PC-3 (cell line): ENCODE measurements at regions not wholly inside any gene's neighbourhood (a gene's known extent, or its start where the extent isn't known, plus 50 kb on each side); places are given as distances from the start of the nearest gene placed in this dataset.

Experiments
- ATAC-seq: fragments of 200-7000 bp; cut with Tn5 transposase; 2 replicates; pipeline ENCODE4 v1.9.1; 2020; ENCODE audit warnings: mild to moderate bottlenecking, moderate library complexity
- BruUV-seq: library from RNA; stranded (reverse); fragments of 400-500 nt; replicated peaks from 2 replicates; lab custom pipeline; 2021; lab: Mats Ljungman, UMichigan
- CTCF ChIA-PET: fragments of 300-600 bp; sonication (Branson Sonifier 250); formaldehyde crosslinking; loops from one replicate; lab custom pipeline; 2022; ENCODE audit warnings: antibody characterized with exemption; lab: Charles Lee
- POLR2A ChIA-PET: fragments of 300-600 bp; sonication (Branson Sonifier 250); formaldehyde crosslinking; loops from one replicate; lab custom pipeline; 2022; ENCODE audit warnings: antibody characterized with exemption; ENCODE audit not compliant: unreplicated experiment; lab: Charles Lee
- DNase-seq: peaks from one replicate; pipeline ENCODE4 v3.0.0-alpha.2; 2015
- H2AFZ ChIP-seq: fragments of 300-600 bp; sonication (generic); 2 replicates; pipeline ENCODE4 v1.6.0; 2016; ENCODE audit warnings: antibody characterized with exemption, low read length
- H3F3A ChIP-seq: fragments of 300-600 bp; sonication (generic); one replicate; pipeline ENCODE4 v1.6.0; 2017; ENCODE audit warnings: antibody characterized with exemption, low read length, control low read depth, mild to moderate bottlenecking; ENCODE audit not compliant: unreplicated experiment
- H3K27ac ChIP-seq: fragments of 300-600 bp; sonication (generic); 2 replicates; pipeline ENCODE4 v1.5.1; 2016; ENCODE audit warnings: mild to moderate bottlenecking, low read length
- H3K27me3 ChIP-seq: fragments of 300-600 bp; sonication (generic); 2 replicates; pipeline ENCODE4 v1.6.1; 2016; ENCODE audit warnings: low read length, mixed read lengths
- H3K36me3 ChIP-seq: fragments of 300-600 bp; sonication (generic); 2 replicates; pipeline ENCODE4 v1.6.1; 2016; ENCODE audit warnings: low read depth, mixed run types, low read length, mixed read lengths
- H3K4me1 ChIP-seq: fragments of 300-600 bp; sonication (generic); 2 replicates; pipeline ENCODE4 v1.5.1; 2016; ENCODE audit warnings: low read length; ENCODE audit not compliant: insufficient read depth
- H3K4me2 ChIP-seq: fragments of 300-600 bp; sonication (generic); 2 replicates; pipeline ENCODE4 v1.6.0; 2016; ENCODE audit warnings: low read length
- H3K4me3 ChIP-seq: fragments of 300-600 bp; sonication (generic); 2 replicates; pipeline ENCODE4 v1.5.1; 2016; ENCODE audit warnings: mild to moderate bottlenecking, low read length, mixed read lengths
- H3K79me2 ChIP-seq: fragments of 300-600 bp; sonication (generic); 2 replicates; pipeline ENCODE4 v1.6.1; 2017; ENCODE audit warnings: low read length, mixed read lengths
- H3K9ac ChIP-seq: fragments of 300-600 bp; sonication (generic); 2 replicates; pipeline ENCODE4 v1.6.0; 2016; ENCODE audit warnings: mild to moderate bottlenecking, low read length
- H3K9me2 ChIP-seq: fragments of 300-600 bp; sonication (generic); replicated peaks from 2 replicates; pipeline ENCODE4 v1.6.1; 2016; ENCODE audit warnings: mixed run types, low read length, mixed read lengths
- H3K9me3 ChIP-seq: fragments of 300-600 bp; sonication (generic); 2 replicates; pipeline ENCODE4 v1.6.1; 2016; ENCODE audit warnings: low read length, mixed read lengths
- H4K20me1 ChIP-seq: fragments of 300-600 bp; sonication (generic); 2 replicates; pipeline ENCODE4 v1.6.1; 2016; ENCODE audit warnings: low read length, mixed read lengths
- EZH2 ChIP-seq: fragments of 300-600 bp; sonication (generic); IDR thresholded peaks from one replicate; pipeline ENCODE4 v1.6.1; 2017; ENCODE audit warnings: antibody characterized with exemption, mild to moderate bottlenecking, low read length; ENCODE audit not compliant: unreplicated experiment
- EZH2phosphoT487 ChIP-seq: fragments of 300-600 bp; sonication (generic); IDR thresholded peaks from 2 replicates; pipeline ENCODE4 v1.6.1; 2018; ENCODE audit warnings: mild to moderate bottlenecking, antibody characterized with exemption, low read length, borderline replicate concordance
- intact Hi-C: fragments of 100-400 bp; cut with micrococcal nuclease; formaldehyde crosslinking; loops from 2 replicates; pipeline ENCODE4 v1.9.0; 2023
- TF ChIP-seq, protein P1 (sequence below): fragments of 300-600 bp; sonication (generic); conservative IDR thresholded peaks from 2 replicates; pipeline ENCODE4 v1.5.1; 2017; ENCODE audit warnings: antibody characterized with exemption, low read depth, mild to moderate bottlenecking, low read length

DNA sequence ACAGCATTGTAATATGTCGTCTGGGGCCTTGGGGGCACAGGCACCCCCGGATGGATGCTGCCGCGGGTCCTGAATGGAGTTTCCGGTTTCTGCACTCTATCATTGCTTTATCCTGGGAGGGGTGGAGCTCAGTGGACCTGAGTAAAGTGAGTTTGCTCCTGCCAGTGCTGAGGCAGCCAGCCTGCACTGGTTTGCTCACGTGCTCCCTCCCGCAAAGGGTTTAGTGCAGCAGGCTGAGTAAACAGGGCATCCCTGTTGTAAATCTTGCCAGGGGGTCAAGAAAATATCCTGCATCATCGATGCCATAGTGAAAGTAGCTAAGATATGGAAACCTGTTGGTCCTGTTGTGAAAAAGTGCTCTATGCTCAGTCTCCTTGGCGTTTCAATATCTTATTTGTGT is 85.6 kb upstream of the BRINP3 start:
- Histone ChIP-seq H3K9me3 (no peaks in the 10 kb centered on the region), H3K27me3 (peaks cover 15% of the 10 kb centered on the region), H3K4me1 (no peaks in the 10 kb centered on the region), H2AFZ (no peak overlapping the region), H3F3A (no peaks in the 10 kb centered on the region), H3K4me2 (no peak overlapping the region), H3K9ac (no peak overlapping the region), H3K4me3 (no peak overlapping the region), H4K20me1 (no peaks in the 10 kb centered on the region), H3K36me3 (no peaks in the 10 kb centered on the region), H3K27ac (no peak overlapping the region), H3K9me2 (no peaks in the 10 kb centered on the region), H3K79me2 (no peaks in the 10 kb centered on the region)
- BruUV-seq = no TSS peak
- ATAC-seq (no peak), DNase-seq (no peak)
- TF ChIP-seq, protein P1, sequence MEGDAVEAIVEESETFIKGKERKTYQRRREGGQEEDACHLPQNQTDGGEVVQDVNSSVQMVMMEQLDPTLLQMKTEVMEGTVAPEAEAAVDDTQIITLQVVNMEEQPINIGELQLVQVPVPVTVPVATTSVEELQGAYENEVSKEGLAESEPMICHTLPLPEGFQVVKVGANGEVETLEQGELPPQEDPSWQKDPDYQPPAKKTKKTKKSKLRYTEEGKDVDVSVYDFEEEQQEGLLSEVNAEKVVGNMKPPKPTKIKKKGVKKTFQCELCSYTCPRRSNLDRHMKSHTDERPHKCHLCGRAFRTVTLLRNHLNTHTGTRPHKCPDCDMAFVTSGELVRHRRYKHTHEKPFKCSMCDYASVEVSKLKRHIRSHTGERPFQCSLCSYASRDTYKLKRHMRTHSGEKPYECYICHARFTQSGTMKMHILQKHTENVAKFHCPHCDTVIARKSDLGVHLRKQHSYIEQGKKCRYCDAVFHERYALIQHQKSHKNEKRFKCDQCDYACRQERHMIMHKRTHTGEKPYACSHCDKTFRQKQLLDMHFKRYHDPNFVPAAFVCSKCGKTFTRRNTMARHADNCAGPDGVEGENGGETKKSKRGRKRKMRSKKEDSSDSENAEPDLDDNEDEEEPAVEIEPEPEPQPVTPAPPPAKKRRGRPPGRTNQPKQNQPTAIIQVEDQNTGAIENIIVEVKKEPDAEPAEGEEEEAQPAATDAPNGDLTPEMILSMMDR = no peak
- no peak for TF ChIP-seq EZH2phosphoT487
- TF ChIP-seq EZH2 = no peak
- CTCF ChIA-PET = no interaction called here
- intact Hi-C loops = no loop called here
- POLR2A ChIA-PET = no interaction called here

DNA sequence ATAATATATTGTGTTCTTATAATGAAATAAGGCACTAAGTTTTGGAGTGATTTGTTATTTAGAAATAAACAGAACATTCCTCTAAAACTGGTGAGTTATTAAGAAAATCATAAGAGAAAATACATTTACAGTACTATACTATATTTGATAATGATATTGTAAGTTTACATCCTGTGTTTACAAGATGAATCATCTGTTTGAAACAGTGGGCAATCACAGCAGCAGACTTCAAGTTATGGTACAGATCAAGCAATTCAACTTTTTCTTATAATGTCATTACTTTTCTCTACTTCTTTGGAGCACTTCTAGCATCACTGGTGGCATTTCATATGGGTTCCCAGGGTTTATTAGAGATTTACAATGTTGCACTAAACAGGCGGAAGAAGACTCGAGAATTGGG is 86.5 kb upstream of the BRINP3 start:
- Histone ChIP-seq H3K27me3 (peaks cover 19% of the 10 kb centered on the region), H3K36me3 (no peaks in the 10 kb centered on the region), H3K9me2 (no peaks in the 10 kb centered on the region), H3K9ac (no peak overlapping the region), H3K4me1 (no peaks in the 10 kb centered on the region), H2AFZ (no peak overlapping the region), H4K20me1 (no peaks in the 10 kb centered on the region), H3K9me3 (no peaks in the 10 kb centered on the region), H3K27ac (no peak overlapping the region), H3K79me2 (no peaks in the 10 kb centered on the region), H3F3A (no peaks in the 10 kb centered on the region), H3K4me3 (no peak overlapping the region), H3K4me2 (no peak overlapping the region)
- BruUV-seq = no TSS peak
- ATAC-seq = peak; percentile 93
- ChIA-PET CTCF (no interaction called here), POLR2A (no interaction called here)
- intact Hi-C loops = no loop called here
- TF ChIP-seq EZH2phosphoT487 (no peak), EZH2 (no peak)
- TF ChIP-seq, protein P1 = no peak
- DNase-seq = no peak

DNA sequence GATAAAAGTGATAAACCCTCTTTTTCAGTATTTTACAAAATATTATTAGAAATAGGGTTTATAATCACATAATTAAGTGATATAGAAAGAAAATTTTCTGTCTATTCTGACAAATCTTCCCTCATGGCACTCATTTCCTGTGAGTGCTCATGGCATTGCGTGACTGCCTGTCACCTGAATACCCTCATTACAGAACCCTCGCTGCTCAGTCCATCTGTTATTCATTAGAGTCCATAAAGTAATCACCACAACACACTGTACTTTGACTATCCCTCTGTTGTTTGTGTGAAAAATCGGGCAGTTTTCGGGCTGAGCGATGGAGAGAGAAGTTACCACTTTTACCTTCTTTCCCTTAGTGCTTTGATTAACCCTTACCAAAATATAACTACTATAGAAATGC is 100.4 kb upstream of the BRINP3 start:
- Histone ChIP-seq H3K4me3 (no peak overlapping the region), H3K27me3 (peaks cover 44% of the 10 kb centered on the region), H3F3A (no peaks in the 10 kb centered on the region), H3K4me1 (no peaks in the 10 kb centered on the region), H4K20me1 (no peaks in the 10 kb centered on the region), H3K36me3 (no peaks in the 10 kb centered on the region), H3K79me2 (no peaks in the 10 kb centered on the region), H3K4me2 (no peak overlapping the region), H3K9me3 (no peaks in the 10 kb centered on the region), H3K9ac (no peak overlapping the region), H3K27ac (no peak overlapping the region), H3K9me2 (no peaks in the 10 kb centered on the region), H2AFZ (no peak overlapping the region)
- DNase-seq (no peak), ATAC-seq (no peak)
- intact Hi-C loops = no loop called here
- BruUV-seq = no TSS peak
- POLR2A ChIA-PET = no interaction called here
- TF ChIP-seq EZH2phosphoT487 (no peak), EZH2 (no peak)
- TF ChIP-seq, protein P1 = no peak
- CTCF ChIA-PET = no interaction called here
